Stimulated activated CD4-positive, alpha-beta T cell treated with anti-CD3 and anti-CD28 coated beads, Interleukin-2, amount 100 ng/mL, for 48 hours (primary cell): ENCODE measurements at regions not wholly inside any gene's neighbourhood (a gene's known extent, or its start where the extent isn't known, plus 50 kb on each side); places are given as distances from the start of the nearest gene placed in this dataset.

ENCODE experiments used
- DNase-seq, 2 donors: peaks; one replicate each; pipeline ENCODE4 v3.0.0-alpha.2; 2020

GRCh38 chr2:2824588-2824987 lies 493.5 kb upstream of the MYT1L start:
- DNase-seq, result no peak

DNA sequence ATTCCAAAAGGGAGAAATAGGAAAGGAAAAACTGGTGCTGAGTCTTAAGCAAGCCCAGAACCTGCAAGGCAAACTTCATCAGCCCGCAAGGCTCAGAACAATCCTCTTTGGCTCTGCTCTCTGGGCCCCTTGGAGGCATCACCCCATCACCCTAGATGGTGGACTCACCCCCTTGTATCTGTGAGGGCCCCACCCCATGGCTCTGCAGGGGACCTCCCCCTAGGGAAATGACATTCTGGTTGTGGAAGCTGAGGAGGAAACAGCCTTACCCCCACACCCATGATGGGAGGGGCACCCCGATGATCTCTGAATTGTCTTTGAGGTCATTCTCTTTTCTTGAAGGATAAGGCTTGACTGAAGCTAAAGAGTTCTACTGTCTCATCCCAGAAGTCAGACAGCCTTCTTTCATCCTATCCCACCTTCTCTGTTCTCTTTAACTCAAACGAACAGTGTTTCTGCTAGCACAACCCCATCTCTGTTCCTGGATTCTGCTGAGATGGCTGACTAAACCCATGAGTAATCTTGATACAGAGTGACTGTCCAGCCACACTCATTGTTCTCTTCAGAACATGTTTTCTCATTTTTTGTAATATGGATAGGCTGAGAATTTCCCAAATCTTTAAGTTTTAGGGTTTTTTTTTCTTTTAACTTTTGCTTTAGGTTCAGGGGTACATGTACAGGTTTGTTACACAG lies 492.1 kb upstream of the MYT1L start:
- no peak for DNase-seq

- DNase-seq, result no peak
Measured at GRCh38 chr2:2822143-2822542, 491.1 kb upstream of the MYT1L start.

DNA sequence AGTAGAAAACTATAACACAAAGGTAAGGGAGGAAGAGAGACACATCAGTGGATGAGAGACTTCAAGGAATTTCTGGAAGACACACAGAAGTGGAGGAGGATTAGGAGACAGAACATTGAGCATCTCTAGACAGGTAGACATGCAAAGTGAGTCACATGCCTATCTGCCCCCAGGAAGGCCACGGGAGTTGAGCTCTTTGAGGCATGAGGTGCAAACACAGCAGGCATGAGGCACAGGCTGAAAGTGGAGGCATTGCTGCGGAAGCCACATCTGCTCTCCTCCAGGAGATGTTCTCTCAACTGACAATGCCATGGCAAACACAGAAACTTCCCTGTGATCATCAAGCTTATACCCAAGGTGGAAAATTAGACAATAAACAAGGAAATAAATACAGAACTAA lies 481.6 kb upstream of the MYT1L start:
- DNase-seq, result no peak

DNA sequence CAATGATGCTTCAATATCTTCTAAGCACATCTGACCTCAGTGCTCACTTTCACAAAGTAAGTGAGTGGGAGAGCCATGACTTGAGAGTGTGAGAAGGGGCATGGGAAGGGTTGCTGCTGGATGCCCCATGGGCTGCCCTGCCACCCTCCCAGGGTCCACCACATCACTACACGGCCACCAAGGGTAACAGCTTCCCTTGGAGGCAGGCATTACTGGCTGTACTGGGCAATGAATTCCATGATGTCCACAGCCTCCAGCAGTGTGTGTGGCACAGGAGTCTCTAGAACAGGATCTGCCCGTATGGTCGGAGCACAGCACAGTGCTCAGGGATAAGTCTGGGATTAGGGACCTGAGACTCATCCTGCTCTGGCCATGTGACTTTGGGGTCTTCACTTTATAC lies 481.0 kb upstream of the MYT1L start:
- no peak for DNase-seq

DNA sequence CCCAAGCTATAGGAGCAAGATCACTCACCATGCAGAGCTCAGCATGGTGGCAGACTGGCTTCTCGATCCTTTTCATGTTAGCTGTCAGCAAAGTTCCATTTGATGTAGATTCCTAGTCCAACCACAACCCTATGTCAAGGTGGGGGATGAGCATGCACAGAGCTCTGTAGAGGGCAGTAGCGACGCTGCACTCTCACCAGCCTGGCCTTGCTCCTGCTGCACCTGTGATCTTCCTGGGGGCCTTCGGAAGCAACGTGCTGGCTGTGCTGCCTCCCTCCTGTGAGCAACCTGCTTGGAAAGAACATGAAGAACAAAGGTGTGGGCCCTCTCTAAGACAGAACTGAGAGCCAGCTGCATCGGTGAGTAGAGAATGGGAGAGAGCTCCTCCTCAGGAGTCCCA lies 479.4 kb upstream of the MYT1L start:
- DNase-seq, result no peak

GRCh38 chr2:2809771-2810170 lies 478.7 kb upstream of the MYT1L start:
- DNase-seq, result no peak

GRCh38 chr2:2808551-2809058 lies 477.5 kb upstream of the MYT1L start:
- no peak for DNase-seq

GRCh38 chr2:2806711-2807110 lies 475.6 kb upstream of the MYT1L start:
- no peak for DNase-seq

GRCh38 chr2:2805263-2805662 lies 474.2 kb upstream of the MYT1L start:
- DNase-seq, result no peak

DNA sequence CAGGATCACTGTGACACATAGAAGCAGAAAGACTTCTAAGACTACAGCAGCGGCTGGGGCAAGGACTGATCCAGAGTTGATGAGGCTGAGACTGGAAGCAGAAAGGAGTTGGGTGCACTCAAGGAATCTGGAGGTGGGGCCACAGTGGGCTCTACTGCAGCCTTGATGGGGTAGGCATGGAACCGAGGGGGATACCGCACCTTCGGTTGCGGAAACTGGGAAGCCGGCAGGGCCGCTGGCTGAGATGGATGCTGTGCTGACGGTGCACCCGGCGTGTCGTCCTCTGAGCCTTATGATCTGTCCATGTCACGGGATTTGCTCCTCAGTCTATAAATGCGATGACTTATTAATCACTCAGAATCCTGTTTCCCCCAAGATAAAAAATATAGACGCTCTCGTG lies 473.5 kb upstream of the MYT1L start:
- no peak for DNase-seq

- DNase-seq, result no peak
Measured at GRCh38 chr2:2801458-2801857, 470.4 kb upstream of the MYT1L start.

- no peak for DNase-seq
Measured at GRCh38 chr2:2800697-2801096, 469.6 kb upstream of the MYT1L start.

DNA sequence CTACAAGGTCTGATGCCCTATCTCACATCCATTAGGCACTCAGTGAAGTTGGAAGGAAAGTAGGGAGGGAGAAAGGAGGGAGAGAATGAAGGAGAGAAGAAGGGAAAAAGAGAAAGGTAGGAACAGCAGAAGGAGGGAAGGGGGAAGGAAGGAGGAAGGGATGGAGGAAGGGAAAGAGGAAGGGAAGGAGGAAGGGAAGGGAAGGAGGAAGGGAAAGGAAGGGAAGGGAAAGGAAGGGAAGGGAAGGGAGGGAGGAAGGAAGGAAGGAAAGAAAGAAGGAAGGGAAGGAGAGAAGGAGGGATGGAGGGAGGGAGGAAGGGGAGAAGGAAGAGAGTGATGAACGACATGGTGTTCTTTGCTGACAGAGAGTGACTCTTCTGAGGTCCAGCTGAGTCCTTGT lies 468.9 kb upstream of the MYT1L start:
- no peak for DNase-seq

DNA sequence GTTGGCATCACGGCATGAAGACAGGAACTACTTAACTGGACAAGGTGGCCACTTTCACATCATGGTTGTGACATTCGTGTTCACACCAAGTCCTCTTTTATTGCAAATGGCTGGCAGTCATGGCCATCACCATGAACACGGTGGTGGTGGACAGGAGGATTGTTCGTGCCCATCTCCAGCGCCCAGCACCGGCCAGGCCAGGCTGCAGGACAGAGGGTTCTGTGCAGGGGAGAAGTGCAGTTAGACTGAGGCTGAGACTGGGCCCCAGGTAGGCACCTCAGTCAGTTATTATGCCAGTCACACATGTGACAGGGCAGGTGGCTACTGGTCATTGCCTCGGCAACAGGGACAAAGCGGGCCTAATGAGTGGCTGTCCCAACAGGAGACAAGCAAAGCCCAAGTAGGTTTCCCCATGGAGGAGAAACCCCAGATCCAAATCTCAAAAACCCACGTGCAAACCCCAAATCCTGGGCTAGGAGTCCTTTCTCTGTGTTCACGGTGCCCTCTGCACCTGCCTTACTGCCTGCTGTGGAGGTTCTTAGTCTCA lies 468.1 kb upstream of the MYT1L start:
- DNase-seq, result no peak

- DNase-seq, result no peak
Measured at GRCh38 chr2:2798337-2798736, 467.3 kb upstream of the MYT1L start.

GRCh38 chr2:2797797-2798196 lies 466.7 kb upstream of the MYT1L start:
- no peak for DNase-seq

DNA sequence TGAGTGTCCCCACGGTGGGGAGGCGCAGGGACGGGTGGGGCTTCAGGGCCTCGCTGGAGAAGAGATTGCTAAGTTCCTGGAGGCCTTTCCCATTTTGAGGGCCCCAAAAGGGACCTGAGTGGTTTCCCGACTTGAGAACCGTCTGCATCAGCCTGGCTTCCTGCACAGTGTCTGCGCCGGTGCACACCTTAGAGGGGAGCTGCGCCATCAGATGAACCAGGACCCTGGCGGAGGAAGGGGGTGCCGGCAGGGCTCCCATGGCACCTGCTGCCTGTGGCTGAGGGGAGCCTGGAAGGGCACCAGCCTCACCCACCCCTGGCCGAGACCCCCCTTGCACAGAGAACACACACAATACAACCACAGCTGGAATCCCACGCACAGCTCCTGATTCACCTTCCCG lies 465.1 kb upstream of the MYT1L start:
- DNase-seq, result no peak

GRCh38 chr2:2795438-2796091 lies 464.5 kb upstream of the MYT1L start:
- DNase-seq, result no peak

DNA sequence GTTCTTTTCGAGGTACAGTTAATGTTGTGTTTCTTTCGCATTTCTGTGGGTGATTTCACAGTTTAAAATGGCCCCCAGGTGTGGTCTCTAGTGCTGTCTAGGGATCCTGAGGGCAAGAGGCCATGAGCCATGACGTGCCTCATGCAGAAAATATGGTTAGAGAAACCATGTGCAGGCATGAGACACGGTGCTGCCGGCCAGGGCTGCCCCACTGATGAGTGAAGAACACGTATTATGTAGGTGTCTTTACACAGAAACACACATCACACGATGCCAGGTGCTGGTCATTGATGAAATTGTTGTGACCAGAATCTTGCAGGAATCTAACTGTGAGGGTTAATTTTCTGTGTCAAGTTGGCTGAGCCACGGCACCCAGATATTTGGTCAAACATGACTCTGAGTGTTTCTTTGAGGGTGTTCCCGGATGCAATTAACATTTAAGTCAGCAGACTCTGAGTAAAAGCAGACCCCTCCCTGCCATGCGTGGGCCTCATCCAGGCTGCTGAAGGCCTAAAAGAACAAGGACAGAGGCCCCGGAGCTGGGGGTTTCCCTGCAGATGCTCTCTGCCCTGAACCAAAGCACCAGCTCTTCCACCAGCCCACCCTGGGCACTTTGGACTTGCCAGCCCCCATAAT lies 463.0 kb upstream of the MYT1L start:
- DNase-seq, result no peak

- no peak for DNase-seq
Measured at GRCh38 chr2:2793514-2793913, 462.4 kb upstream of the MYT1L start.

DNA sequence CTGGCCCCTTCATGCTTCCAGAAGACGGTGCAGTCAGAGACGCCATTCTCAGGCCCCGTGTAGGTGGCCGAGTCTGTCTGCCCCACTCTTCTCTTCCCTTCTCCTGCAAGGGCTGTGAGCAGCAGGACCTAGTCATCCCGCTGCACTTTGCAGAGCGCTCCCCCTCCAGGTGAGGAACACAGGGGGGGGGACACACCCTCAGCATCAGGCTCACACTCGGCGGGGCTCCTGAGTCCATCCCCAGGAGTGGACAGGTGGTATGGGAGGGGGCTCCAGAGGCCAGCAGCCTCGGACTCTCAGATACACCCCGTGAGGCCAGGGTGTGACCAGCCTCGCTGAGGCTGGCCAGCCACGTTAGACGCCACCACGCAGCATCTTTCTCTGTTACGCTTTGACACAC lies 460.5 kb upstream of the MYT1L start:
- DNase-seq, result no peak

GRCh38 chr2:2791031-2791430 lies 460.0 kb upstream of the MYT1L start:
- DNase-seq, result no peak

DNA sequence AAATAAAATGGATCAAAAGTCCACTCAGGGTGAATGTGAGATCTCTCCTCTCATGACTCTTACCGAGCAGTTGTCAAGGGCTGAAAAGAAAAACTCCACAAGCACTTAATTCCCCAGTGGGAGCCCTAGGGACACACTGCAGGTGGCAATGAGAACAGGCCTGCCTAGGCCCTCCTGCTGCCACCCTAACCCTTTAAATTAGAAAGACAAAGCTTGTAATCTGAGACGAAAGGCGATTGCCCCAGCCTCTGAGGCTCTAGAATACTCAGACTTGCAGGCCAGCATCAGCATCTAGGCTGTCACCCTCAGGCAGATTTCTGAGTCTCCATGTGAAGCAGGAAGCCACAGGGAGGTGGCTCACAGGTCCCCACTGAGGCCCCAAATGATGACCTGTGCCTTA lies 457.0 kb upstream of the MYT1L start:
- DNase-seq, result no peak
